ENCODE measurements at regions not wholly inside any gene's neighbourhood (a gene's known extent, or its start where the extent isn't known, plus 50 kb on each side); places are given as distances from the start of the nearest gene placed in this dataset.
"Not testable (repeated sequence)": the region's sequence is repeated elsewhere in the genome, so short reads cannot be mapped to it uniquely, and the experiment has no call there.

GRCh38 chr17:19470530-19471261 is 59.7 kb downstream of the RNF112 start:
- TF ChIP-seq, protein P1, sequence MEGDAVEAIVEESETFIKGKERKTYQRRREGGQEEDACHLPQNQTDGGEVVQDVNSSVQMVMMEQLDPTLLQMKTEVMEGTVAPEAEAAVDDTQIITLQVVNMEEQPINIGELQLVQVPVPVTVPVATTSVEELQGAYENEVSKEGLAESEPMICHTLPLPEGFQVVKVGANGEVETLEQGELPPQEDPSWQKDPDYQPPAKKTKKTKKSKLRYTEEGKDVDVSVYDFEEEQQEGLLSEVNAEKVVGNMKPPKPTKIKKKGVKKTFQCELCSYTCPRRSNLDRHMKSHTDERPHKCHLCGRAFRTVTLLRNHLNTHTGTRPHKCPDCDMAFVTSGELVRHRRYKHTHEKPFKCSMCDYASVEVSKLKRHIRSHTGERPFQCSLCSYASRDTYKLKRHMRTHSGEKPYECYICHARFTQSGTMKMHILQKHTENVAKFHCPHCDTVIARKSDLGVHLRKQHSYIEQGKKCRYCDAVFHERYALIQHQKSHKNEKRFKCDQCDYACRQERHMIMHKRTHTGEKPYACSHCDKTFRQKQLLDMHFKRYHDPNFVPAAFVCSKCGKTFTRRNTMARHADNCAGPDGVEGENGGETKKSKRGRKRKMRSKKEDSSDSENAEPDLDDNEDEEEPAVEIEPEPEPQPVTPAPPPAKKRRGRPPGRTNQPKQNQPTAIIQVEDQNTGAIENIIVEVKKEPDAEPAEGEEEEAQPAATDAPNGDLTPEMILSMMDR (IDR thresholded peaks at IDR 0.05; ENCODE audit: control extremely low read depth, extremely low read depth, low read depth, missing control alignments), result no peak
- ChIA-PET CTCF (interaction anchor here (1.0 kb wide), 1 partner anchor 106 kb away, joined by 4 read pairs; no protein-coding TSS in a partner anchor), POLR2A (no interaction called here)
- no peak for DNase-seq (ENCODE audit: extremely low spot score)

DNA sequence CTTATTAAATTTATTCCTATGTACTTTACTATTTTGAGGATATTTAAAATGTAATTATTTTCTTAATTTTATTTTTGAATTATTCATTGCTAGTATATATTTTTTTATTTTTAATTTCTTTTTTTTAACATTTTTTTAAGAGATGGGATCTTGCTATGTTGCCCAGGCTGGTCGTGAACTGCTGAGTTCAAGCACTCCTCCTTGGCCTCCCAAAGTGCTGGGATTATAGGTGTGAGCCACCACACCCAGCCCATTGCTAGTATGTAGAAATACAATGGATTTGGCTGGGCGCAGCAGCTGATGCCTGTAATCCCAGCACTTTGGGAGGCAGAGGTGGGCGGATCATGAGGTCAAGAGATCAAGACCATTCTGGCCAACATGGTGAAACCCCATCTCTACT is 59.2 kb upstream of the SLC47A1 start:
- DNase-seq (ENCODE audit: extremely low spot score); POLR2A ChIA-PET; CTCF ChIA-PET: not testable (repeated sequence)

DNA sequence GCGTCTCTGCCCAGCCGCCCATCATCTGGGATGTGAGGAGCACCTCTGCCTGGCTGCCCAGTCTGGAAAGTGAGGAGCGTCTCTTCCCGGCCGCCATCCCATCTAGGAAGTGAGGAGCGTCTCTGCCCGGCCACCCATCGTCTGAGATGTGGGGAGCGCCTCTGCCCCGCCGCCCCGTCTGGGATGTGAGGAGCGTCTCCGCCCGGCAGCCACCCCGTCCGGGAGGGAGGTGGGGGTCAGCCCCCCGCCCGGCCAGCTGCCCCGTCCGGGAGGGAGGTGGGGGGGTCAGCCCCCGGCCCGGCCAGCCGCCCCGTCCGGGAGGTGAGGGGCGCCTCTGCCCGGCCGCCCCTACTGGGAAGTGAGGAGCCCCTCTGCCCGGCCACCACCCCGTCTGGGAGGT is 57.9 kb upstream of the SLC47A1 start:
- CTCF ChIA-PET; DNase-seq (ENCODE audit: extremely low spot score); POLR2A ChIA-PET: not testable (repeated sequence)

GRCh38 chr17:19482576-19482975 is 51.1 kb upstream of the SLC47A1 start:
- ChIA-PET POLR2A (interaction anchor here (0.6 kb wide), 1 partner anchor 478 kb away, joined by 7 read pairs; no protein-coding TSS in a partner anchor), CTCF (no interaction called here)
- DNase-seq (ENCODE audit: extremely low spot score), result no peak
- TF ChIP-seq, protein P1 (IDR thresholded peaks at IDR 0.05; ENCODE audit: control extremely low read depth, extremely low read depth, low read depth, missing control alignments), result no peak
